HL-60 (cell line): ENCODE measurements at regions not wholly inside any gene's neighbourhood (a gene's known extent, or its start where the extent isn't known, plus 50 kb on each side); places are given as distances from the start of the nearest gene placed in this dataset.

ENCODE experiments used
- GABPA ChIP-seq: IDR thresholded peaks from 2 replicates; pipeline ENCODE4 v1.6.1; 2012; ENCODE audit warnings: low read depth
- POLR2AphosphoS5 ChIP-seq: IDR thresholded peaks from 2 replicates; pipeline ENCODE4 v1.6.1; 2012; ENCODE audit warnings: low read depth
- SPI1 ChIP-seq: IDR thresholded peaks from 2 replicates; pipeline ENCODE4 v1.6.1; 2012; ENCODE audit warnings: low read depth, mild to moderate bottlenecking, borderline replicate concordance
- TF ChIP-seq, protein P1 (sequence below): IDR thresholded peaks from 2 replicates; pipeline ENCODE4 v1.6.1; 2012; ENCODE audit warnings: low read depth; ENCODE audit not compliant: insufficient replicate concordance
- TF ChIP-seq, protein P2 (sequence below): IDR thresholded peaks from one replicate; pipeline ENCODE4 v1.5.1; 2011; ENCODE audit warnings: low read length, control low read depth, inconsistent platforms; ENCODE audit not compliant: insufficient read depth

DNA sequence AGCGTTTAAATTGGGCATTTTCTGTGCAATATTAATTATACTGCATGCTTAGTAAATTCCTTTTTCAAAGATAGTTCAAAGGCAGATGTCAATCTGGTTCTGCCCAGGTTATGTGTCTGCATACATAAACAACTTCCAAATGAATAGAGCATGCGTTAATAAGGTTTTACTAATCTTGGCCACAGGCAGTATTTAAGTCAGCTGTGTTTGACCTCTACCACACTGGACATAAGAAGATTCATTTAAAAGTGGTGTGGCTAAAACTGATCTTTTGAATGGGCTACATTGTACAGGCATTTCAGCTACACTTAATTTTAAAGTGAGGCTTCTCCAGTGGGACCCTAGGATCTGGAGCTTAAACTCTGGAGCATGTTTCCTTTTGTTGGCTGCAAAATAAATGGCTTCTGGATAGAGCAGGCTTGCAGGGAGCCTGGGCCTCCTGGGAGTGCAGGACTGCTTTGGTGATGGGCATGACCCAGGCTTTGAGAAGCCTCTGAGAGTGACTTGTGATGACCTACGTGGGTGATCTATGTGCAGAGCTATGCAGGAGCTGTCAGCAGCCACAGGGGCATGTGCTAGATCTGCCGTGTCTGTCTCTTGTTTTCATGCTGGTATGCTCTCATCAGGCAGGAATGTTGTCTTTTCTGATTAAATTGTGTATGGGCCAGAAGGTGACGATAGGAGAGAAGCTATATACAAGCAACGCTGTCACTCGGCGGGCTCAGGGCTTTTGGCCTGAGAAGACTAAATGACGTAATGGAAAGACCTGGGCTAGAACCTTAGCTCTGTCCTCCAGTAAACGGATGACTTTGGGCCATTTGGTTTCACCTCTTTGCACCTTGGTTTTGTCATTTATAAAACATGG, 331.2 kb downstream of the QKI start:
- TF ChIP-seq, protein P1, sequence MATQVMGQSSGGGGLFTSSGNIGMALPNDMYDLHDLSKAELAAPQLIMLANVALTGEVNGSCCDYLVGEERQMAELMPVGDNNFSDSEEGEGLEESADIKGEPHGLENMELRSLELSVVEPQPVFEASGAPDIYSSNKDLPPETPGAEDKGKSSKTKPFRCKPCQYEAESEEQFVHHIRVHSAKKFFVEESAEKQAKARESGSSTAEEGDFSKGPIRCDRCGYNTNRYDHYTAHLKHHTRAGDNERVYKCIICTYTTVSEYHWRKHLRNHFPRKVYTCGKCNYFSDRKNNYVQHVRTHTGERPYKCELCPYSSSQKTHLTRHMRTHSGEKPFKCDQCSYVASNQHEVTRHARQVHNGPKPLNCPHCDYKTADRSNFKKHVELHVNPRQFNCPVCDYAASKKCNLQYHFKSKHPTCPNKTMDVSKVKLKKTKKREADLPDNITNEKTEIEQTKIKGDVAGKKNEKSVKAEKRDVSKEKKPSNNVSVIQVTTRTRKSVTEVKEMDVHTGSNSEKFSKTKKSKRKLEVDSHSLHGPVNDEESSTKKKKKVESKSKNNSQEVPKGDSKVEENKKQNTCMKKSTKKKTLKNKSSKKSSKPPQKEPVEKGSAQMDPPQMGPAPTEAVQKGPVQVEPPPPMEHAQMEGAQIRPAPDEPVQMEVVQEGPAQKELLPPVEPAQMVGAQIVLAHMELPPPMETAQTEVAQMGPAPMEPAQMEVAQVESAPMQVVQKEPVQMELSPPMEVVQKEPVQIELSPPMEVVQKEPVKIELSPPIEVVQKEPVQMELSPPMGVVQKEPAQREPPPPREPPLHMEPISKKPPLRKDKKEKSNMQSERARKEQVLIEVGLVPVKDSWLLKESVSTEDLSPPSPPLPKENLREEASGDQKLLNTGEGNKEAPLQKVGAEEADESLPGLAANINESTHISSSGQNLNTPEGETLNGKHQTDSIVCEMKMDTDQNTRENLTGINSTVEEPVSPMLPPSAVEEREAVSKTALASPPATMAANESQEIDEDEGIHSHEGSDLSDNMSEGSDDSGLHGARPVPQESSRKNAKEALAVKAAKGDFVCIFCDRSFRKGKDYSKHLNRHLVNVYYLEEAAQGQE: no peak
- TF ChIP-seq, protein P2, sequence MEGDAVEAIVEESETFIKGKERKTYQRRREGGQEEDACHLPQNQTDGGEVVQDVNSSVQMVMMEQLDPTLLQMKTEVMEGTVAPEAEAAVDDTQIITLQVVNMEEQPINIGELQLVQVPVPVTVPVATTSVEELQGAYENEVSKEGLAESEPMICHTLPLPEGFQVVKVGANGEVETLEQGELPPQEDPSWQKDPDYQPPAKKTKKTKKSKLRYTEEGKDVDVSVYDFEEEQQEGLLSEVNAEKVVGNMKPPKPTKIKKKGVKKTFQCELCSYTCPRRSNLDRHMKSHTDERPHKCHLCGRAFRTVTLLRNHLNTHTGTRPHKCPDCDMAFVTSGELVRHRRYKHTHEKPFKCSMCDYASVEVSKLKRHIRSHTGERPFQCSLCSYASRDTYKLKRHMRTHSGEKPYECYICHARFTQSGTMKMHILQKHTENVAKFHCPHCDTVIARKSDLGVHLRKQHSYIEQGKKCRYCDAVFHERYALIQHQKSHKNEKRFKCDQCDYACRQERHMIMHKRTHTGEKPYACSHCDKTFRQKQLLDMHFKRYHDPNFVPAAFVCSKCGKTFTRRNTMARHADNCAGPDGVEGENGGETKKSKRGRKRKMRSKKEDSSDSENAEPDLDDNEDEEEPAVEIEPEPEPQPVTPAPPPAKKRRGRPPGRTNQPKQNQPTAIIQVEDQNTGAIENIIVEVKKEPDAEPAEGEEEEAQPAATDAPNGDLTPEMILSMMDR: no peak
- TF ChIP-seq POLR2AphosphoS5: no peak
- no peak for TF ChIP-seq SPI1
- TF ChIP-seq GABPA: no peak
